NB4 (cell line): ENCODE measurements at regions not wholly inside any gene's neighbourhood (a gene's known extent, or its start where the extent isn't known, plus 50 kb on each side); places are given as distances from the start of the nearest gene placed in this dataset.

ENCODE experiments used
- TF ChIP-seq, protein P1 (sequence below): IDR thresholded peaks from one replicate; pipeline ENCODE4 v1.5.1; 2012; ENCODE audit warnings: low read depth, low read length
- TF ChIP-seq, protein P2 (sequence below): IDR thresholded peaks from 2 replicates; pipeline ENCODE4 v1.6.1; 2011; ENCODE audit warnings: low read depth, low read length

DNA sequence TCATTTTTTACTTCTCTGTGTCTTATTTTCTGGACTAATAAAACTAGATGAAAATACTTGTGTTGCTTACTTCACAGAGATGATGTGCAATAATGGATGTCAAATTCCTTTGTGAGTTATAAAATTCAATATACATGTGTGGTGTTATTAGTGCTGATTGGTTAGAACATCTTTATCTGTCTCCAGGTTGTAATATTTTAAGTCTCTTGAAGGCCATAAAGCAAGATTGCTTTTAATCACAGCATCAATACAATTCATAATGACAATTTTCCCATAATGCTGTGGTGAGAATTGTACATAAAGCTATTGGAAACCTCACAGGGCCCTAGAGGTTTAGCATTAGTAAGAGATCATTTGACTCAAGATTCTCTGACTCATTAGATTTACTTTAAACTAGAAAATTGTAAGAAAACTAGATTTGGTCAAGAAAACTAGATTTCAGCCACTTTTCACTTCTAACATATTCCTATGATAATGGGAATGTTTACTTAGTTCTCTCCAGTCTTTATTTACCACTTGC is 963.7 kb downstream of the REEP3 start:
- TF ChIP-seq, protein P1, sequence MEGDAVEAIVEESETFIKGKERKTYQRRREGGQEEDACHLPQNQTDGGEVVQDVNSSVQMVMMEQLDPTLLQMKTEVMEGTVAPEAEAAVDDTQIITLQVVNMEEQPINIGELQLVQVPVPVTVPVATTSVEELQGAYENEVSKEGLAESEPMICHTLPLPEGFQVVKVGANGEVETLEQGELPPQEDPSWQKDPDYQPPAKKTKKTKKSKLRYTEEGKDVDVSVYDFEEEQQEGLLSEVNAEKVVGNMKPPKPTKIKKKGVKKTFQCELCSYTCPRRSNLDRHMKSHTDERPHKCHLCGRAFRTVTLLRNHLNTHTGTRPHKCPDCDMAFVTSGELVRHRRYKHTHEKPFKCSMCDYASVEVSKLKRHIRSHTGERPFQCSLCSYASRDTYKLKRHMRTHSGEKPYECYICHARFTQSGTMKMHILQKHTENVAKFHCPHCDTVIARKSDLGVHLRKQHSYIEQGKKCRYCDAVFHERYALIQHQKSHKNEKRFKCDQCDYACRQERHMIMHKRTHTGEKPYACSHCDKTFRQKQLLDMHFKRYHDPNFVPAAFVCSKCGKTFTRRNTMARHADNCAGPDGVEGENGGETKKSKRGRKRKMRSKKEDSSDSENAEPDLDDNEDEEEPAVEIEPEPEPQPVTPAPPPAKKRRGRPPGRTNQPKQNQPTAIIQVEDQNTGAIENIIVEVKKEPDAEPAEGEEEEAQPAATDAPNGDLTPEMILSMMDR: no peak
- TF ChIP-seq, protein P2, sequence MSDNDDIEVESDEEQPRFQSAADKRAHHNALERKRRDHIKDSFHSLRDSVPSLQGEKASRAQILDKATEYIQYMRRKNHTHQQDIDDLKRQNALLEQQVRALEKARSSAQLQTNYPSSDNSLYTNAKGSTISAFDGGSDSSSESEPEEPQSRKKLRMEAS: no peak
